ENCODE measurements at regions not wholly inside any gene's neighbourhood (a gene's known extent, or its start where the extent isn't known, plus 50 kb on each side); places are given as distances from the start of the nearest gene placed in this dataset.
"Not testable (repeated sequence)": the region's sequence is repeated elsewhere in the genome, so short reads cannot be mapped to it uniquely, and the experiment has no call there.

DNA sequence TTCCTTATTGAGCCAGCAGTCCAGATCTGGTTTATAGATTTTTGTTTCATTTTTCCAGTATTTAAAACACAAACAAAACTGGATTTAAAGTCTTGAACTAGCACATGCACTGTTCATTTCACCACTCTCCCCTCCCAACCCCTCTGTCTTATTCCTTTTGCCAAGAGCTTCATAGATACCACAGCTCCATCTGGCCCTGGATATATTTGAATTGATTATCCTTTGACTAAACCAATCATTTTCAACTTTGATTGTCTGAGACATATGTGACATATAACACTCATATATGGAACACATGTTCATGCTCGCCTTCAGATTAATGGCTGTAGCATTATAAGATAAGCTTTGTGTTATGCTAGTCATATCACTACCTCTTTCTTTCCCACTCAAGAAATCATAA, 376.6 kb upstream of the NAALADL2 start:
- Mint-ChIP-seq H3K36me3 (ENCODE audit: insufficient read depth, unreplicated experiment) (no peaks in the 10 kb centered on the region), H3K27me3 (ENCODE audit: unreplicated experiment) (no peaks in the 10 kb centered on the region), H3K27ac (ENCODE audit: unreplicated experiment) (no peak overlapping the region), H3K4me1 (ENCODE audit: low read depth, unreplicated experiment) (no peaks in the 10 kb centered on the region), H3K4me3 (ENCODE audit: low read depth, unreplicated experiment) (no peak overlapping the region), H3K9me3 (ENCODE audit: low read depth, unreplicated experiment) (no peaks in the 10 kb centered on the region)
- intact Hi-C loops (cut with micrococcal nuclease; ENCODE audit: unreplicated experiment), result no loop called here
- TF ChIP-seq CTCF (IDR thresholded peaks at IDR 0.05; ENCODE audit: unreplicated experiment), result no peak
- CTCF ChIA-PET, result no interaction called here
- DNase-seq, result no peak
- BruUV-seq (replicated peaks), result no TSS peak

GRCh38 chr3:174483254-174483653, 375.9 kb upstream of the NAALADL2 start:
- Mint-ChIP-seq H3K27me3 (ENCODE audit: unreplicated experiment) (no peaks in the 10 kb centered on the region), H3K9me3 (ENCODE audit: low read depth, unreplicated experiment) (no peaks in the 10 kb centered on the region), H3K4me1 (ENCODE audit: low read depth, unreplicated experiment) (no peaks in the 10 kb centered on the region), H3K4me3 (ENCODE audit: low read depth, unreplicated experiment) (no peak overlapping the region), H3K27ac (ENCODE audit: unreplicated experiment) (no peak overlapping the region), H3K36me3 (ENCODE audit: insufficient read depth, unreplicated experiment) (no peaks in the 10 kb centered on the region)
- CTCF ChIA-PET, result no interaction called here
- BruUV-seq (replicated peaks), result no TSS peak
- intact Hi-C loops (cut with micrococcal nuclease; ENCODE audit: unreplicated experiment), result no loop called here
- DNase-seq, result no peak
- TF ChIP-seq CTCF (IDR thresholded peaks at IDR 0.05; ENCODE audit: unreplicated experiment), result no peak

DNA sequence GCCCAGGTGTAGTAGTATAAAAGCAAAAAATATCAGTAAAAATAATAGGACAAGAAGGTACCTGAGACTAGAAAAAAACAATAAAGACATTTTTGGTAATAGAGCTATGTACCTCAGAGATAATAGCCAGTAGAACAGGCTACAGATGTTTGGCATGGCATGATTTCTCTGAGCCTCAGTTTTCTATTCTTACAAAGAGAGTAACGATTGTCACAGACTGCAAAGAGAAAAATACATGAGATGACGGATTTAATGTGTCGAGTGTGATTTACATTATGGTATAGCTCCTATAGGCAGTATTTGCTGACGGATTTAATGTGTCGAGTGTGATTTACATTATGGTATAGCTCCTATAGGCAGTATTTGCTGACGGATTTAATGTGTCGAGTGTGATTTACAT, 375.3 kb upstream of the NAALADL2 start:
- BruUV-seq (replicated peaks); H3K36me3 Mint-ChIP-seq (ENCODE audit: insufficient read depth, unreplicated experiment); intact Hi-C loops (cut with micrococcal nuclease; ENCODE audit: unreplicated experiment); H3K27me3 Mint-ChIP-seq (ENCODE audit: unreplicated experiment); DNase-seq; CTCF ChIA-PET; H3K27ac Mint-ChIP-seq (ENCODE audit: unreplicated experiment); H3K4me3 Mint-ChIP-seq (ENCODE audit: low read depth, unreplicated experiment); H3K4me1 Mint-ChIP-seq (ENCODE audit: low read depth, unreplicated experiment); H3K9me3 Mint-ChIP-seq (ENCODE audit: low read depth, unreplicated experiment): not testable (repeated sequence)

DNA sequence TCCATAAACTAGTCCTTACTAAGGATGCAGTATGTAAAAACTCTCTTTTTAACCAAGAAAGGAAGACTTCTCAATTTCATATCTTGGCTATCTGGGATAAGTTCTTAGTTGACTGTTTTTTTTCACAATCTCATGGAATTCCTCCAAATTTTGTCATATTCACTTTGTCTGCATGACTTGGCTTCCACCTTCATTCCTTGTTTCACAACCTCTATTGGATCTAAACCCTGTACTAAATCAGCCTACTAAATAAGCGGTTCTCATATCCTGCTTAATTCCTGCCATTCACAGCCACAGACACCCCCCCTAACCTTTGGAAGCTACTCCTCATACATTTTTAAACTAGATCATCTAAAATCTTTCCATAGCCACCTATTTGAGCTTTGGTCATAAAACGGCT, 370.6 kb upstream of the NAALADL2 start:
- TF ChIP-seq CTCF (IDR thresholded peaks at IDR 0.05; ENCODE audit: unreplicated experiment), result no peak
- intact Hi-C loops (cut with micrococcal nuclease; ENCODE audit: unreplicated experiment), result no loop called here
- no peaks in the 10 kb centered on the region for H3K27me3 Mint-ChIP-seq (ENCODE audit: unreplicated experiment)
- no peaks in the 10 kb centered on the region for H3K9me3 Mint-ChIP-seq (ENCODE audit: low read depth, unreplicated experiment)
- DNase-seq, result no peak
- H3K4me1 Mint-ChIP-seq (ENCODE audit: low read depth, unreplicated experiment), result no peaks in the 10 kb centered on the region
- H3K27ac Mint-ChIP-seq (ENCODE audit: unreplicated experiment), result no peak overlapping the region
- BruUV-seq (replicated peaks), result no TSS peak
- H3K36me3 Mint-ChIP-seq (ENCODE audit: insufficient read depth, unreplicated experiment), result no peaks in the 10 kb centered on the region
- CTCF ChIA-PET, result no interaction called here
- H3K4me3 Mint-ChIP-seq (ENCODE audit: low read depth, unreplicated experiment), result no peak overlapping the region

GRCh38 chr3:174495311-174495710, 363.8 kb upstream of the NAALADL2 start:
- Mint-ChIP-seq H3K36me3 (ENCODE audit: insufficient read depth, unreplicated experiment) (no peaks in the 10 kb centered on the region), H3K9me3 (ENCODE audit: low read depth, unreplicated experiment) (no peaks in the 10 kb centered on the region), H3K27ac (ENCODE audit: unreplicated experiment) (no peak overlapping the region), H3K4me3 (ENCODE audit: low read depth, unreplicated experiment) (no peak overlapping the region), H3K27me3 (ENCODE audit: unreplicated experiment) (no peaks in the 10 kb centered on the region), H3K4me1 (ENCODE audit: low read depth, unreplicated experiment) (no peaks in the 10 kb centered on the region)
- DNase-seq, result no peak
- intact Hi-C loops (cut with micrococcal nuclease; ENCODE audit: unreplicated experiment), result loop anchor here (2.0 kb wide), 1 partner anchor 23 kb away; no protein-coding TSS in a partner anchor
- CTCF ChIA-PET, result interaction anchor here (0.7 to 1.3 kb wide), 2 partner anchors 54 to 240 kb away, joined by 7 to 9 read pairs; no protein-coding TSS in a partner anchor
- TF ChIP-seq CTCF (IDR thresholded peaks at IDR 0.05; ENCODE audit: unreplicated experiment), result no peak
- no TSS peak for BruUV-seq (replicated peaks)

All from Calu3 (cell line).